PC-9 (cell line): ENCODE measurements at regions not wholly inside any gene's neighbourhood (a gene's known extent, or its start where the extent isn't known, plus 50 kb on each side); places are given as distances from the start of the nearest gene placed in this dataset.

Source experiments
- CTCF ChIP-seq: fragments of 200-600 bp; sonication (generic); conservative IDR thresholded peaks from 2 replicates; pipeline ENCODE4 v1.6.1; 2017; ENCODE audit warnings: mixed run types, antibody characterized with exemption, mild to moderate bottlenecking, moderate library complexity
- EZH2 ChIP-seq: fragments of 200-600 bp; sonication (generic); IDR thresholded peaks from 2 replicates; pipeline ENCODE4 v1.8.0; 2017; ENCODE audit warnings: antibody characterized with exemption, low read depth

DNA sequence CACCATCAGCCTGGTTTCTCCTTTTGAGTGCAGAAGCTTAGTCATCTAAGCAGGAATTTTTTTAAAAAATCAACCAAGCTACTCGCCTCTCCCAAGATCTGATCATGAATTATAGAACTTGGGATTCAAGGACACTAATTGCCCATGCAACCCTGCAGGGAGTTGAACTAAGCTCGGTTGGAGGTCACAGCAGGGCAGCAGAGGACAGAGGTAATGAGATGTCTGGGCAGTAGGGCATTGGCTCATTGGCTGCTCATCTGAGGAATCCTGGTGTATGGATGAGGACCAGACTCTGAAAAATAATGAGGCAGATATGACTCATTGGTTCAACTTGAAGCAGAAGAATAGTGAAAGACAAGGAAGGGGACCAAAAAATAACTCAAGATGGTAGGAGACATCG, 111.8 kb upstream of the TLE1 start:
- no peak for TF ChIP-seq CTCF
- no peak for TF ChIP-seq EZH2
